HL-60 (cell line): ENCODE measurements at regions not wholly inside any gene's neighbourhood (a gene's known extent, or its start where the extent isn't known, plus 50 kb on each side); places are given as distances from the start of the nearest gene placed in this dataset.
"Not testable (repeated sequence)": the region's sequence is repeated elsewhere in the genome, so short reads cannot be mapped to it uniquely, and the experiment has no call there.

Experiments used
- CTCF ChIP-seq: IDR thresholded peaks from one replicate; pipeline ENCODE4 v1.5.1; 2011; ENCODE audit warnings: low read length, control low read depth, inconsistent platforms; ENCODE audit not compliant: insufficient read depth
- POLR2AphosphoS5 ChIP-seq: IDR thresholded peaks from 2 replicates; pipeline ENCODE4 v1.6.1; 2012; ENCODE audit warnings: low read depth
- REST ChIP-seq: IDR thresholded peaks from 2 replicates; pipeline ENCODE4 v1.6.1; 2012; ENCODE audit warnings: low read depth; ENCODE audit not compliant: insufficient replicate concordance

- TF ChIP-seq CTCF, REST, POLR2AphosphoS5: not testable (repeated sequence)
Measured at GRCh38 chr11:94248301-94248700, 56.1 kb upstream of the IZUMO1R start.
